MCF 10A (cell line): ENCODE measurements at regions not wholly inside any gene's neighbourhood (a gene's known extent, or its start where the extent isn't known, plus 50 kb on each side); places are given as distances from the start of the nearest gene placed in this dataset.

Experiments
- BruUV-seq: library from RNA; stranded (reverse); fragments of 400-500 nt; replicated peaks from 2 replicates; lab custom pipeline; 2021; lab: Mats Ljungman, UMichigan
- CTCF ChIA-PET: fragments of 300-600 bp; sonication (Branson Sonifier 250); formaldehyde crosslinking; extraction: SDS; loops from one replicate; lab custom pipeline; 2021; ENCODE audit warnings: antibody characterized with exemption, inconsistent platforms; lab: Yijun Ruan, JAX
- POLR2A ChIA-PET: fragments of 300-600, 350-650 bp; sonication (Branson Sonifier 250); formaldehyde crosslinking; extraction: SDS; loops from one replicate; lab custom pipeline; 2020; ENCODE audit warnings: antibody characterized with exemption, inconsistent platforms; lab: Yijun Ruan, JAX
- DNase-seq: peaks from one replicate; pipeline ENCODE4 v3.0.0-alpha.2; 2018; ENCODE audit not compliant: unreplicated experiment
- H3K27ac Mint-ChIP-seq: one replicate; pipeline ENCODE4 v1.8.0; 2022; ENCODE audit warnings: mild to moderate bottlenecking, low read depth, mixed read lengths; ENCODE audit not compliant: unreplicated experiment
- H3K27me3 Mint-ChIP-seq: one replicate; pipeline ENCODE4 v1.8.0; 2022; ENCODE audit warnings: mixed read lengths; ENCODE audit not compliant: insufficient read depth, unreplicated experiment
- H3K36me3 Mint-ChIP-seq: one replicate; pipeline ENCODE4 v1.8.0; 2022; ENCODE audit warnings: mild to moderate bottlenecking, moderate library complexity, mixed read lengths; ENCODE audit not compliant: insufficient read depth, unreplicated experiment
- H3K4me1 Mint-ChIP-seq: one replicate; pipeline ENCODE4 v1.8.0; 2022; ENCODE audit warnings: mixed read lengths; ENCODE audit not compliant: insufficient read depth, unreplicated experiment
- H3K4me3 Mint-ChIP-seq: one replicate; pipeline ENCODE4 v1.8.0; 2022; ENCODE audit warnings: mild to moderate bottlenecking, moderate library complexity, mixed read lengths; ENCODE audit not compliant: unreplicated experiment
- H3K9me3 Mint-ChIP-seq: one replicate; pipeline ENCODE4 v1.8.0; 2022; ENCODE audit warnings: mixed read lengths; ENCODE audit not compliant: unreplicated experiment
- intact Hi-C: fragments of 100-400 bp; cut with micrococcal nuclease; formaldehyde crosslinking; loops from 2 replicates; pipeline ENCODE4 v1.14.1; 2022
- TF ChIP-seq, protein P1 (sequence below): fragments of 200-600 bp; IDR thresholded peaks from one replicate; pipeline ENCODE4 v1.8.0; 2022; ENCODE audit warnings: antibody characterized with exemption, mild to moderate bottlenecking; ENCODE audit not compliant: unreplicated experiment

- no peaks in the 10 kb centered on the region for H3K9me3 Mint-ChIP-seq
- TF ChIP-seq, protein P1, sequence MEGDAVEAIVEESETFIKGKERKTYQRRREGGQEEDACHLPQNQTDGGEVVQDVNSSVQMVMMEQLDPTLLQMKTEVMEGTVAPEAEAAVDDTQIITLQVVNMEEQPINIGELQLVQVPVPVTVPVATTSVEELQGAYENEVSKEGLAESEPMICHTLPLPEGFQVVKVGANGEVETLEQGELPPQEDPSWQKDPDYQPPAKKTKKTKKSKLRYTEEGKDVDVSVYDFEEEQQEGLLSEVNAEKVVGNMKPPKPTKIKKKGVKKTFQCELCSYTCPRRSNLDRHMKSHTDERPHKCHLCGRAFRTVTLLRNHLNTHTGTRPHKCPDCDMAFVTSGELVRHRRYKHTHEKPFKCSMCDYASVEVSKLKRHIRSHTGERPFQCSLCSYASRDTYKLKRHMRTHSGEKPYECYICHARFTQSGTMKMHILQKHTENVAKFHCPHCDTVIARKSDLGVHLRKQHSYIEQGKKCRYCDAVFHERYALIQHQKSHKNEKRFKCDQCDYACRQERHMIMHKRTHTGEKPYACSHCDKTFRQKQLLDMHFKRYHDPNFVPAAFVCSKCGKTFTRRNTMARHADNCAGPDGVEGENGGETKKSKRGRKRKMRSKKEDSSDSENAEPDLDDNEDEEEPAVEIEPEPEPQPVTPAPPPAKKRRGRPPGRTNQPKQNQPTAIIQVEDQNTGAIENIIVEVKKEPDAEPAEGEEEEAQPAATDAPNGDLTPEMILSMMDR: no peak
- intact Hi-C loops: no loop called here
- peaks cover 24% of the 10 kb centered on the region for H3K4me1 Mint-ChIP-seq
- no peak for DNase-seq
- H3K27ac Mint-ChIP-seq: peak overlapping the region; percentile 77
- ChIA-PET CTCF (interaction anchor here (0.9 to 1.3 kb wide), 2 partner anchors 8 to 124 kb away, joined by 3 to 4 read pairs; no protein-coding TSS in a partner anchor), POLR2A (interaction anchor here (1.4 to 1.6 kb wide), 2 partner anchors 8 to 67 kb away, joined by 5 read pairs; no protein-coding TSS in a partner anchor)
- no peaks in the 10 kb centered on the region for H3K27me3 Mint-ChIP-seq
- BruUV-seq: no TSS peak
- no peaks in the 10 kb centered on the region for H3K36me3 Mint-ChIP-seq
- no peak overlapping the region for H3K4me3 Mint-ChIP-seq
Observed at GRCh38 chr16:14004729-14005315, 66.3 kb upstream of the MRTFB start.

DNA sequence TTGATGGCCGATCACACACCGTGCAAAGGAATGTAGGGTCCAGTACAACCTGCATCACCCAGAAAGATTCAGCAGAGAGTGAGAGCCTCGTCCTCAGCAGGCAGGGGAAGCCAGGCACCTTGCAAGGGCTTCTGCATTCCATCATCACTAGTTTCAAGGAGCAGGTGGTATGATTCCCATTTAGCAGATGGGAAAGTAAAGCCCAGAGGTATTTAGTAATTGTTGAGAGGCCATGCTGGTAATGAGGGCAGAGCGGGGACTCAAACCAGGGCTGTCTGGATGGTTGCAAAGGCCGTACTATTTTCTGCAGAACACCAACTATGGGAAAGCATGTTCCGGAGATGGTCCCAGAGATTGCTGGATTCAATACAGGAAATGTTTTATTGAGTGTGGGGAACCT lies 65.8 kb upstream of the MRTFB start:
- DNase-seq: no peak
- CTCF ChIA-PET: interaction anchor here (0.9 kb wide), 1 partner anchor 123 kb away, joined by 3 read pairs; no protein-coding TSS in a partner anchor
- no peaks in the 10 kb centered on the region for H3K36me3 Mint-ChIP-seq
- TF ChIP-seq, protein P1: no peak
- intact Hi-C loops: no loop called here
- no peak overlapping the region for H3K27ac Mint-ChIP-seq
- POLR2A ChIA-PET: interaction anchor here (1.6 kb wide), 1 partner anchor 8 kb away, joined by 5 read pairs; no protein-coding TSS in a partner anchor
- BruUV-seq: no TSS peak
- no peaks in the 10 kb centered on the region for H3K9me3 Mint-ChIP-seq
- peaks cover 24% of the 10 kb centered on the region for H3K4me1 Mint-ChIP-seq
- H3K4me3 Mint-ChIP-seq: no peak overlapping the region
- no peaks in the 10 kb centered on the region for H3K27me3 Mint-ChIP-seq

DNA sequence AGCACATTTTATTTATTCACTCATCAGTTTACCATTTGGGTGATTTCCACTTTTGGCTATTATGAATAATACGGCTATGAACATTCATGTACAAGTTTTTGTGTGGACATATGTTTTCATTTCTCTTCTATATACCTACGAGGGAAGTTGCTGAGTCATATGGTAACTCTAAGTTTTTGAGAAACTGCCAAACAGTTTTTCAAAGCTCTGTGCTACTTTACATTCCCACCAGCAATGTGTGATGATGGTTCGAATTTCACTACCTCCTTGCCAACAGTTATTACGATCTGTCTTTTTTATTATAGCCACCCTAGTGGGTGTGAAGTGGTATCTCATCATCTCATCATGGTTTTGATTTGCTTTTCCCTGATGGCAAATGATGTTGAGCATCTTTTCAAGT lies 63.7 kb upstream of the MRTFB start:
- Mint-ChIP-seq H3K9me3 (no peaks in the 10 kb centered on the region), H3K4me1 (peaks cover 24% of the 10 kb centered on the region), H3K36me3 (no peaks in the 10 kb centered on the region), H3K27me3 (no peaks in the 10 kb centered on the region), H3K4me3 (no peak overlapping the region), H3K27ac (peak overlapping the region; percentile 28)
- TF ChIP-seq, protein P1: no peak
- intact Hi-C loops: no loop called here
- ChIA-PET CTCF (interaction anchor here (0.9 to 2.0 kb wide), 3 partner anchors 14 to 84 kb away, joined by 5 to 8 read pairs (median 5); no protein-coding TSS in a partner anchor), POLR2A (interaction anchor here (0.6 to 1.2 kb wide), 2 partner anchors 50 to 56 kb away, joined by 3 to 7 read pairs; no protein-coding TSS in a partner anchor)
- BruUV-seq: no TSS peak
- peak; percentile 91 for DNase-seq

DNA sequence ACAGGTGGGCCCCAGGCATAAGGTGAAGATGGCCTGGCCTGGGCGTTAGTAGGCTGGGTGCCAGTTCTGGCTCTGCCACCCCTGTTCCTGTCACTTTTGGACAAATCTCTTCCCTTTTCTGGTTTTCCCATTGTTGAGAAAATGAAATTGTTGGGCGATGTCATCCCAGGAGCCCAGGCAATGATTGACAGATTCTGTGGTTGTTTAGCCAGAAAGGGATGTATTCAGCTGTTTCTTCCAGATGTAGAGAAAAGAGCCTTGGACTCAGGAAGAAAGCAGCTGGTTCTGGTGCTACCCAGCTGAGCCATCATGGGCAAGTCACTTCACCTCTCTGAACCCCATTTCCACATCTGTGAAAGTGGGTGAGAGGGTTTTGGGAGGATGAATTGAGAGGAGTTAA lies 60.1 kb upstream of the MRTFB start:
- CTCF ChIA-PET: no interaction called here
- no peaks in the 10 kb centered on the region for H3K9me3 Mint-ChIP-seq
- no TSS peak for BruUV-seq

More for the DNA sequence above, 60.1 kb upstream of the MRTFB start:
- H3K4me3 Mint-ChIP-seq: no peak overlapping the region
- POLR2A ChIA-PET: interaction anchor here (0.7 kb wide), 1 partner anchor 26 kb away, joined by 4 read pairs; no protein-coding TSS in a partner anchor
- no peak overlapping the region for H3K27ac Mint-ChIP-seq
- H3K27me3 Mint-ChIP-seq: no peaks in the 10 kb centered on the region
- TF ChIP-seq, protein P1: no peak
- peaks cover 27% of the 10 kb centered on the region for H3K4me1 Mint-ChIP-seq
- intact Hi-C loops: loop anchor here (5.0 kb wide), 1 partner anchor 89 kb away; the partner anchor contains the start of gene ERCC4
- H3K36me3 Mint-ChIP-seq: no peaks in the 10 kb centered on the region
- no peak for DNase-seq
